ENCODE measurements at regions not wholly inside any gene's neighbourhood (a gene's known extent, or its start where the extent isn't known, plus 50 kb on each side); places are given as distances from the start of the nearest gene placed in this dataset.

DNA sequence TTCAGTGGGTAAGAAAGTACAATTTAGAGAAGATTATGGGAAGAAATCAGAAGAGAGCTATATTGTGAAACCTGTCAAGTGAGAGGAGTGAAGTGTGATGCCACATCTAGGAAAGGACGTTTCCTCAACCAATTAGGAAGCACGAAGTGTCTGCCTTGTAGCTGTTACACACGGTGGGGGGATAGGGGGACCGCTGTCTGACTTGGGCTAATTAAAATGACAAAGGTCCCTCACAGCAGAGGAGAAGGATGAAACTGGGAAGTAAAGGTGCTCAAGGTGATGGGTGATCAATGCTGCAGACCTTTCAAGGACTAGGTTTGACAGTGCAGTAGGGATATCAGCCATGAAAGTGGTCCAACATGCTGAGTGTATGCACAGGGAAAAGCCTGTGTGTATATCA is 181.1 kb upstream of the PRSS16 start:
- Histone ChIP-seq H3K9ac (ENCODE audit: low read depth in 1 of 2, low read length in 2 of 2) (no peak overlapping the region), H3K4me1 (ENCODE audit: control insufficient read depth in 1 of 2, insufficient read depth in 2 of 2, low read length in 2 of 2) (no peaks in the 10 kb centered on the region), H3K27me3 (ENCODE audit: control insufficient read depth in 1 of 2, insufficient read depth in 2 of 2, low read length in 2 of 2) (no peaks in the 10 kb centered on the region), H3K36me3 (ENCODE audit: control insufficient read depth in 1 of 2, insufficient read depth in 2 of 2, low read length in 2 of 2) (no peaks in the 10 kb centered on the region), H3K27ac (ENCODE audit: low read depth, low read length) (no peak overlapping the region), H3K4me3 (ENCODE audit: low read depth in 1 of 2, low read length in 2 of 2) (no peak overlapping the region), H3K9me3 (ENCODE audit: control insufficient read depth in 1 of 2, low read length in 2 of 2) (no peaks in the 10 kb centered on the region)

DNA sequence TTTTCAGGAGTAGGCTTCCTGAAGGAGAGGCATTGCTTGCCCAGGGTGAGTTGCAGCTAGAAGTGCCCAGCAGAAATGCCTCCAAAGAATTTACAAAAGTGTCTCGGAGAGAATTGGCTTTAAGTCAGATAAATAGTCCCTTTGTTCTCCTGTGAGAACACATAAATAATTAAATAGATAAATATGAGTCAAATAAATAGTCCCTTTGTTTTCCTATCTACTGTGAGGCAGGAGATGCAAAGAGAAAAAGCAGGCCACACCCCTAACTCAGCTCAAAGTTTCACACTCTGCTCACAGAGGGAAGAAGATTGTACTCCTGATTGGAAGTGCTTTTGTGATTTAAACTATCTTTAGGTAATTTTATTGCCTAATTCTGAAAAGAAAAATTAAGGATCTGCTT is 180.7 kb upstream of the PRSS16 start:
- Histone ChIP-seq H3K4me3 (ENCODE audit: low read depth in 1 of 2, low read length in 2 of 2) (no peak overlapping the region), H3K9ac (ENCODE audit: low read depth in 1 of 2, low read length in 2 of 2) (no peak overlapping the region), H3K9me3 (ENCODE audit: control insufficient read depth in 1 of 2, low read length in 2 of 2) (no peaks in the 10 kb centered on the region), H3K4me1 (ENCODE audit: control insufficient read depth in 1 of 2, insufficient read depth in 2 of 2, low read length in 2 of 2) (no peaks in the 10 kb centered on the region), H3K36me3 (ENCODE audit: control insufficient read depth in 1 of 2, insufficient read depth in 2 of 2, low read length in 2 of 2) (no peaks in the 10 kb centered on the region), H3K27ac (ENCODE audit: low read depth, low read length) (no peak overlapping the region), H3K27me3 (ENCODE audit: control insufficient read depth in 1 of 2, insufficient read depth in 2 of 2, low read length in 2 of 2) (no peaks in the 10 kb centered on the region)

DNA sequence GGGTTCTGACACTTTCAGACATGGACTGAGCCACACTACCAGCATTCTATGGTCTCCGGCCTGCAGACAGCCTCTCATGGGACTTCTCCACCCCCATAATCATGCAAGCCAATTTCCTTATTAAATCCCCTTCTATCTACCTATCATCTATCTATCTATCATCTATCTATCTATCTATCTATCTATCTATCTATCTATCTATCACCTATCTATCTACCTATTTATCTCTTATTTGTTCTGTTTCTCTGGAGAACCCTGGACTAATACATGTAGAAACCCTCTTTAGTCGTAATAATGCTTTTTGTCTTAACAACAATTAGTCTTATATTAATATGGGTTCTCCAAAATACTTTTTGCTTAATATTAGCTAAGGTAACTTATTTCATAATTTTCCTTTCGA is 174.1 kb upstream of the PRSS16 start:
- Histone ChIP-seq H3K9me3 (ENCODE audit: control insufficient read depth in 1 of 2, low read length in 2 of 2) (no peaks in the 10 kb centered on the region), H3K27me3 (ENCODE audit: control insufficient read depth in 1 of 2, insufficient read depth in 2 of 2, low read length in 2 of 2) (peaks cover 6 to 8% of the 10 kb centered on the region in 2 donors), H3K36me3 (ENCODE audit: control insufficient read depth in 1 of 2, insufficient read depth in 2 of 2, low read length in 2 of 2) (no peaks in the 10 kb centered on the region), H3K9ac (ENCODE audit: low read depth in 1 of 2, low read length in 2 of 2) (no peak overlapping the region), H3K4me1 (ENCODE audit: control insufficient read depth in 1 of 2, insufficient read depth in 2 of 2, low read length in 2 of 2) (no peaks in the 10 kb centered on the region), H3K4me3 (ENCODE audit: low read depth in 1 of 2, low read length in 2 of 2) (no peak overlapping the region), H3K27ac (ENCODE audit: low read depth, low read length) (no peak overlapping the region)

DNA sequence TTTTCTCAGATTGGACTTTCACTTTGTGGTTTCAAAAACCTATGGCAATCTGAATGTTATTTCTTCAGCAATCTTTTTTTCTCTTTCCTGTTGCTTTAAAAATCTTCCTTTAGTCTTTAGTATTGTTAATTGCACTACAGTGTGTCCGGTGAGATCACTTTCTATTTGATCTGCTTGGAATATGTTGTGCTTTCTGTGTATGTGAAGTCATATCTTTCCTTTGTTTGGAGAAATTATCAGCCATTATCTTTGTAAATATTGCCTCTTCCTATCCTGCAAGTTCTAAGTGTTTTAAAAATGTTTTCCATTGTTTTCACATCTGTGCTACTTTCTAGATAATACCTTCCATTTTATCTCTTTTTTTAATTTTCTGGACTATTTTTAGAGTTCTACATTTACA is 171.4 kb upstream of the PRSS16 start:
- H3K27me3 ChIP-seq (ENCODE audit: control insufficient read depth in 1 of 2, insufficient read depth in 2 of 2, low read length in 2 of 2): peaks cover 8% of the 10 kb centered on the region in 2 donors
- H3K9me3 ChIP-seq (ENCODE audit: control insufficient read depth in 1 of 2, low read length in 2 of 2): no peaks in the 10 kb centered on the region

DNA sequence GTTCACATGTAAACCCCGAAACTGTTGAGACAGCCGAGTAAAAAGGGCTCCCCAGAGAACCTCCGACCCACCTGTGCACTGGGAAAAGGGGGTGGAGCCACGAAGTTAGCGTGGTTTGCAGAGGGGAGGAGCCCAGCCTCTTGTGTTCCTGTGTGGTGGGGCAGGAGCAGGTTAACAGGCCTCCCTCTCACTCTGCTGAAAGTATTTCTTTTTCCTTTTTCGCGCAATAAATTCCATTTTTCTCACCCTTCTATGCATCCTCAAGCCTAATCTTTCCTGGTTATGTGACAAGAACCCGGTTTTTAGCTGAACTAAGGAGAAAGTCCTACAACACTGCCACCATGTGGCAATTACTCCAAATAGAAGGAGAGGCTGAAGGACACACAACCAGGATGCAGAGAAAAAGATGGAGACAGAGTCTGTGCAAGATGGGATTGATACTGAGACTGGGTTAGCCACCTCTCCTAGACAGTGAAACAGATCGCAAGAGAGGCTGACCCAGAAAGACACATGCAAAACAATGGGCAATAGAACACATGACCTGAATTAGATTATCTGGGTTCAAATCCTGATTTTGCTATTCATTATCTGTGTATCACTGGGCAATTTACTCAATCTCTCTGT is 168.7 kb upstream of the PRSS16 start:
- peaks cover 0 to 4% of the 10 kb centered on the region in 2 donors for H3K4me1 ChIP-seq (ENCODE audit: control insufficient read depth in 1 of 2, insufficient read depth in 2 of 2, low read length in 2 of 2)
- H3K27ac ChIP-seq (ENCODE audit: low read depth, low read length): no peak overlapping the region
- H3K27me3 ChIP-seq (ENCODE audit: control insufficient read depth in 1 of 2, insufficient read depth in 2 of 2, low read length in 2 of 2): peaks cover 8 to 19% of the 10 kb centered on the region in 2 donors
- H3K4me3 ChIP-seq (ENCODE audit: low read depth in 1 of 2, low read length in 2 of 2): peak overlapping the region; percentile 64 to 69
- no peaks in the 10 kb centered on the region for H3K9me3 ChIP-seq (ENCODE audit: control insufficient read depth in 1 of 2, low read length in 2 of 2)
- no peaks in the 10 kb centered on the region for H3K36me3 ChIP-seq (ENCODE audit: control insufficient read depth in 1 of 2, insufficient read depth in 2 of 2, low read length in 2 of 2)
- H3K9ac ChIP-seq (ENCODE audit: low read depth in 1 of 2, low read length in 2 of 2): peak overlapping the region in 1 of 2 donors; percentile 18

More for the DNA sequence above, 171.4 kb upstream of the PRSS16 start:
- Histone ChIP-seq H3K4me1 (ENCODE audit: control insufficient read depth in 1 of 2, insufficient read depth in 2 of 2, low read length in 2 of 2) (peaks cover 0 to 4% of the 10 kb centered on the region in 2 donors), H3K4me3 (ENCODE audit: low read depth in 1 of 2, low read length in 2 of 2) (no peak overlapping the region), H3K9ac (ENCODE audit: low read depth in 1 of 2, low read length in 2 of 2) (no peak overlapping the region), H3K36me3 (ENCODE audit: control insufficient read depth in 1 of 2, insufficient read depth in 2 of 2, low read length in 2 of 2) (no peaks in the 10 kb centered on the region), H3K27ac (ENCODE audit: low read depth, low read length) (no peak overlapping the region)

DNA sequence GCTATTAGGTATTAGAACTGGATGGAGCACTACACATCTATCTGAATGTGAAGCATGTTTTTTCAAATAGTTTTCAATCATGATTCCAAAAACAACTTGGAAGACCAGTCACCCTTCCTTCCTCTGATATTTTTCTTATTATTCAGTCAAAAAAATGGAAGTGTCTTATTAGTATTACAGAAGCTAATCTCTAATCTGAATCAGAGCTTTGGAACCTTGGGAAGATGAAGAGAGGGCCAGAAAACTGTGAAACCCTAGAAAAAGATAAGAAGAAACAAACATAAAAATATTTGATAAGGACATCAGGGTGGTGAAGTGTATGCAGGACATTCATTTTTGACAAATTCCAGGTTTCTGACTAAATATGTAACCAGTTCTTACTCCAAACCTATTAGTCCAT is 166.3 kb upstream of the PRSS16 start:
- H3K9ac ChIP-seq (ENCODE audit: low read depth in 1 of 2, low read length in 2 of 2): no peak overlapping the region
- no peak overlapping the region for H3K4me3 ChIP-seq (ENCODE audit: low read depth in 1 of 2, low read length in 2 of 2)
- H3K9me3 ChIP-seq (ENCODE audit: control insufficient read depth in 1 of 2, low read length in 2 of 2): no peaks in the 10 kb centered on the region
- H3K36me3 ChIP-seq (ENCODE audit: control insufficient read depth in 1 of 2, insufficient read depth in 2 of 2, low read length in 2 of 2): no peaks in the 10 kb centered on the region
- no peak overlapping the region for H3K27ac ChIP-seq (ENCODE audit: low read depth, low read length)
- H3K4me1 ChIP-seq (ENCODE audit: control insufficient read depth in 1 of 2, insufficient read depth in 2 of 2, low read length in 2 of 2): peaks cover 0 to 4% of the 10 kb centered on the region in 2 donors
- peaks cover 5 to 19% of the 10 kb centered on the region in 2 donors for H3K27me3 ChIP-seq (ENCODE audit: control insufficient read depth in 1 of 2, insufficient read depth in 2 of 2, low read length in 2 of 2)

DNA sequence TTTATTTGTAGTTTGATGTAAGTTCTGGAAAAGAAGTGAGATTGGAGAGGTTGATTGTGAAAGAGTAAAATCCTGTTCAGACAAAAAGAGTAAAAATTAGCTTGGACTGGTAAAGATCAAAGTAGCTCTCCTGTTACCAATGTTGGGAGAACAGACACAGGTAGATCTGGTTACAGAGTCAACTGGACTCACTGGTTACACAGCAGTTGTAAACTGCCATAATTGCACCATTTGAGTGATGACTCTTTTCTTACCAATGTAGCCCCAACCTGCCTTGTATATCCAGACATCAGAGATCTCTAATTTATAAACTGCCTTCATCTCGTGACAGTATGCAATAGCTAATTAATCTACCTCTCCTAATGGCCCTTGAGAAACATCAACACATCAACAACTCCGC is 165.6 kb upstream of the PRSS16 start:
- H3K36me3 ChIP-seq (ENCODE audit: control insufficient read depth in 1 of 2, insufficient read depth in 2 of 2, low read length in 2 of 2): no peaks in the 10 kb centered on the region
- no peak overlapping the region for H3K4me3 ChIP-seq (ENCODE audit: low read depth in 1 of 2, low read length in 2 of 2)
- no peaks in the 10 kb centered on the region for H3K9me3 ChIP-seq (ENCODE audit: control insufficient read depth in 1 of 2, low read length in 2 of 2)
- no peak overlapping the region for H3K9ac ChIP-seq (ENCODE audit: low read depth in 1 of 2, low read length in 2 of 2)
- no peak overlapping the region for H3K27ac ChIP-seq (ENCODE audit: low read depth, low read length)
- peaks cover 4 to 19% of the 10 kb centered on the region in 2 donors for H3K27me3 ChIP-seq (ENCODE audit: control insufficient read depth in 1 of 2, insufficient read depth in 2 of 2, low read length in 2 of 2)
- H3K4me1 ChIP-seq (ENCODE audit: control insufficient read depth in 1 of 2, insufficient read depth in 2 of 2, low read length in 2 of 2): peaks cover 0 to 4% of the 10 kb centered on the region in 2 donors

DNA sequence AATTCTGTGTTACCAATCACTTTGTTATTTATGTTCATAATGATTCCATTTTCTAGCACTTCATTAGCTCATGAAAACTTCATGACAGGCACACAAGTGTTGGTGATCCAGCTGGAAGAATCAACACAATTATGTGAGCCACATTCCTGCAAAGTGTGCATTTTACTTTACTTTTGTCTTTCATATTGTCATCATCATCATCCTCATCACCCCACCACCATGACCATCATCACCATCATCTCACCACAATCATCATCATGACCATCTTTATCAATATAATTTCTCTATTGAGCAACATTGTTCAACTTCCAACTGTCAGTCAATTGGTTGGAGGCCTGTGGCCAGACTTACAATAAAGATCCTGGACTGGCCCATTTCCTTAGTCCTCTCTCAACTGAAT is 159.4 kb upstream of the PRSS16 start:
- Histone ChIP-seq H3K36me3 (ENCODE audit: control insufficient read depth in 1 of 2, insufficient read depth in 2 of 2, low read length in 2 of 2) (no peaks in the 10 kb centered on the region), H3K9me3 (ENCODE audit: control insufficient read depth in 1 of 2, low read length in 2 of 2) (no peaks in the 10 kb centered on the region), H3K27ac (ENCODE audit: low read depth, low read length) (no peak overlapping the region), H3K9ac (ENCODE audit: low read depth in 1 of 2, low read length in 2 of 2) (no peak overlapping the region), H3K4me1 (ENCODE audit: control insufficient read depth in 1 of 2, insufficient read depth in 2 of 2, low read length in 2 of 2) (peaks cover 0 to 2% of the 10 kb centered on the region in 2 donors), H3K4me3 (ENCODE audit: low read depth in 1 of 2, low read length in 2 of 2) (no peak overlapping the region), H3K27me3 (ENCODE audit: control insufficient read depth in 1 of 2, insufficient read depth in 2 of 2, low read length in 2 of 2) (peaks cover 5 to 24% of the 10 kb centered on the region in 2 donors)

DNA sequence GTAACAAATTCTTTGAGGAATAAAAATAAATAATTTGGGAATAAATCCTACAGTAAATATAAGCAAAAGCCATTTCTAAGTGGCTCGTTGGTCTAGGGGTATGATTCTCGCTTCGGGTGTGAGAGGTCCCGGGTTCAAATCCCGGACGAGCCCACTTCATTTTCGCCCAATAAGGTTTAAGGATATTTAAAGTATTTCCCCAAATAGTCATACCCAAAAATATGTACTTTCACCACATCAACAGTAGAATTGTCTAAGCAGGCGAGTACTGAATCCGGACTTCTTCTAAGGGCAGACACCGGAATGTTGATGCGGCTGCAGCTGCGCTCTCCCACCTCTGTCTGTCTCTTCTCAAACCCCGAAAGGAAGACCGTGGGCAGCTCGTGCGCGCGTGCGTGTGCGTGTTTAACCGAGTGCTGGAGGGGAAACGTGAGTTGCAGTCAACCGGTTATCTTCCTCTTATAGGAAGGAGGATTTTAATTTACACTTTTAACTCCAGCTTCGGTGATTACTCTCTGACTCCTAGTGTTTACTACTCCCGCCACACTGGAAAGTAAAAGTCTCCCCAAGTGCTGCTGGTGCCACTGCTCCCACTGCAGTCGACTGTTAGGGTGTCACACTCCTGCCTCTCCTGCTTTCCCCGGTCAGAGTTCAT is 155.7 kb upstream of the PRSS16 start:
- Histone ChIP-seq H3K4me3 (ENCODE audit: low read depth in 1 of 2, low read length in 2 of 2) (peak overlapping the region; percentile 41 to 50), H3K36me3 (ENCODE audit: control insufficient read depth in 1 of 2, insufficient read depth in 2 of 2, low read length in 2 of 2) (no peaks in the 10 kb centered on the region), H3K27me3 (ENCODE audit: control insufficient read depth in 1 of 2, insufficient read depth in 2 of 2, low read length in 2 of 2) (peaks cover 12 to 38% of the 10 kb centered on the region in 2 donors), H3K9me3 (ENCODE audit: control insufficient read depth in 1 of 2, low read length in 2 of 2) (no peaks in the 10 kb centered on the region), H3K9ac (ENCODE audit: low read depth in 1 of 2, low read length in 2 of 2) (no peak overlapping the region), H3K27ac (ENCODE audit: low read depth, low read length) (no peak overlapping the region), H3K4me1 (ENCODE audit: control insufficient read depth in 1 of 2, insufficient read depth in 2 of 2, low read length in 2 of 2) (peaks cover 4 to 5% of the 10 kb centered on the region in 2 donors)

DNA sequence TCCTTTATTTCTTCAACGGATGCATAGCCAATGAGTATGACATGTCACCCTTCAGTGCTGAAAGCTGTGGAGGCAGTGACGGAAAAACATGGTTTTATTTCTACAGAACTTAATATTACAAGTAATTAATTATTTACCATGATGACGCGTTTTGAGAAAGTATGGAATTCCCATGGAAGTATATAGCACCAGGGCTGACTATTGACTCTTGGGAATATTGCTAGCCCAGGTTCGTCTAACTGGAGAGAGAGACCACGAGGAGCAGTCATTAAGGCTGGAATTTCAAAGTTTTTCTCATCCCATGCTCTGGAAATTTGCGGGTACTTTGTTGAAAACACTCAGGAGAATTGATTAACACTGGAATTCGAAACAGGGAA is 155.2 kb upstream of the PRSS16 start:
- no peaks in the 10 kb centered on the region for H3K9me3 ChIP-seq (ENCODE audit: control insufficient read depth in 1 of 2, low read length in 2 of 2)
- no peak overlapping the region for H3K9ac ChIP-seq (ENCODE audit: low read depth in 1 of 2, low read length in 2 of 2)
- H3K4me3 ChIP-seq (ENCODE audit: low read depth in 1 of 2, low read length in 2 of 2): peak overlapping the region; percentile 41 to 50
- no peak overlapping the region for H3K27ac ChIP-seq (ENCODE audit: low read depth, low read length)
- H3K4me1 ChIP-seq (ENCODE audit: control insufficient read depth in 1 of 2, insufficient read depth in 2 of 2, low read length in 2 of 2): peaks cover 6 to 9% of the 10 kb centered on the region in 2 donors
- H3K27me3 ChIP-seq (ENCODE audit: control insufficient read depth in 1 of 2, insufficient read depth in 2 of 2, low read length in 2 of 2): peaks cover 15 to 43% of the 10 kb centered on the region in 2 donors
- H3K36me3 ChIP-seq (ENCODE audit: control insufficient read depth in 1 of 2, insufficient read depth in 2 of 2, low read length in 2 of 2): no peaks in the 10 kb centered on the region

Data from duodenal mucosa (tissue), 2 donors.